22Rv1 (cell line): ENCODE measurements at regions not wholly inside any gene's neighbourhood (a gene's known extent, or its start where the extent isn't known, plus 50 kb on each side); places are given as distances from the start of the nearest gene placed in this dataset.

Experiments used
- CTCF ChIP-seq: fragments of 450-650 bp; IDR thresholded peaks from 2 replicates; pipeline ENCODE4 v1.5.1; 2017; ENCODE audit warnings: mild to moderate bottlenecking
- ZFX ChIP-seq: fragments of 450-650 bp; IDR thresholded peaks from 2 replicates; pipeline ENCODE4 v1.6.1; 2017; ENCODE audit warnings: antibody characterized with exemption, borderline replicate concordance

GRCh38 chr6:146944809-146945208, 259.4 kb upstream of the STXBP5 start:
- TF ChIP-seq CTCF: no peak
- TF ChIP-seq ZFX: no peak
